Upper lobe of left lung (tissue), 4 donors: ENCODE measurements at regions not wholly inside any gene's neighbourhood (a gene's known extent, or its start where the extent isn't known, plus 50 kb on each side); places are given as distances from the start of the nearest gene placed in this dataset.

ENCODE experiments used
- EP300 ChIP-seq, 4 donors: sonication (generic); formaldehyde crosslinking; IDR thresholded peaks; one replicate each; pipeline ENCODE4 v1.5.1; 2017; ENCODE audit warnings: antibody characterized with exemption in 4 of 4, control low read depth in 2 of 4
- POLR2A ChIP-seq, 4 donors: fragments of 450-650 bp; IDR thresholded peaks; one replicate each; pipeline ENCODE4 v1.5.1; 2016 to 2017; ENCODE audit warnings: antibody characterized with exemption in 4 of 4, mild to moderate bottlenecking in 2 of 4
- POLR2AphosphoS5 ChIP-seq, 2 donors: sonication (generic); formaldehyde crosslinking; IDR thresholded peaks; one replicate each; pipeline ENCODE4 v1.5.1; 2017; ENCODE audit warnings: antibody characterized with exemption in 2 of 2
- TF ChIP-seq, protein P1 (sequence below), 6 experiments: fragments of 450-650 bp in 4 of 6; fragments of 200-600 bp in 2 of 6; sonication (generic) in 2 of 6; IDR thresholded peaks; one replicate each; pipeline ENCODE4 v1.5.1; 2016 to 2019; ENCODE audit warnings: antibody characterized with exemption in 6 of 6

DNA sequence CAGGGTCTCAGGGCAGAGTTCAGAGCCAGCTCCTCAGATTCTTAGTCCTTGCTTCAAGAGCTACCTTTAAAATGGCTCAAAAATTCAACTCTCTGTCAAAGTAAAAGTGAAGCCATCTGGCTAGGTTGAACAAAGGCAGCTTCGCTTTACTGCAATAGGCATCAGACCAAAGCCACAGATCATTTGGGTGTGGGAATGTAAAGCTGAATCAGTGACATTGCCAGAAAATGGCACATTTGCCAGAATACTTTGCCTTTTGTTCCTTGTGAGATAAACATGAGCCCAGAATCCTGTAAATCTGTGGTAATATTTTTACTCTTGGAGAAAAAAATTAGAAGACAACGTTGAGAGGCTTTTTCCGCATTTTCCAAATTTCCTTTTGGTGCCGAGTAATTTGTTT lies 210.5 kb downstream of the PALM2AKAP2 start:
- TF ChIP-seq, protein P1, sequence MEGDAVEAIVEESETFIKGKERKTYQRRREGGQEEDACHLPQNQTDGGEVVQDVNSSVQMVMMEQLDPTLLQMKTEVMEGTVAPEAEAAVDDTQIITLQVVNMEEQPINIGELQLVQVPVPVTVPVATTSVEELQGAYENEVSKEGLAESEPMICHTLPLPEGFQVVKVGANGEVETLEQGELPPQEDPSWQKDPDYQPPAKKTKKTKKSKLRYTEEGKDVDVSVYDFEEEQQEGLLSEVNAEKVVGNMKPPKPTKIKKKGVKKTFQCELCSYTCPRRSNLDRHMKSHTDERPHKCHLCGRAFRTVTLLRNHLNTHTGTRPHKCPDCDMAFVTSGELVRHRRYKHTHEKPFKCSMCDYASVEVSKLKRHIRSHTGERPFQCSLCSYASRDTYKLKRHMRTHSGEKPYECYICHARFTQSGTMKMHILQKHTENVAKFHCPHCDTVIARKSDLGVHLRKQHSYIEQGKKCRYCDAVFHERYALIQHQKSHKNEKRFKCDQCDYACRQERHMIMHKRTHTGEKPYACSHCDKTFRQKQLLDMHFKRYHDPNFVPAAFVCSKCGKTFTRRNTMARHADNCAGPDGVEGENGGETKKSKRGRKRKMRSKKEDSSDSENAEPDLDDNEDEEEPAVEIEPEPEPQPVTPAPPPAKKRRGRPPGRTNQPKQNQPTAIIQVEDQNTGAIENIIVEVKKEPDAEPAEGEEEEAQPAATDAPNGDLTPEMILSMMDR (IDR thresholded peaks at IDR 0.05): no peak
- no peak for TF ChIP-seq POLR2AphosphoS5 (IDR thresholded peaks at IDR 0.05)
- no peak for TF ChIP-seq POLR2A (IDR thresholded peaks at IDR 0.05)
- TF ChIP-seq EP300 (IDR thresholded peaks at IDR 0.05): no peak
